Parathyroid adenoma (tissue), 2 donors: ENCODE measurements at regions not wholly inside any gene's neighbourhood (a gene's known extent, or its start where the extent isn't known, plus 50 kb on each side); places are given as distances from the start of the nearest gene placed in this dataset.

Experiments
- H2AFZ ChIP-seq: fragments of 300-600 bp; sonication (generic); one replicate; pipeline ENCODE4 v1.7.0; 2017; ENCODE audit warnings: antibody characterized with exemption, mild to moderate bottlenecking
- H3K27ac ChIP-seq: fragments of 300-600 bp; sonication (generic); one replicate; pipeline ENCODE4 v1.7.0; 2017
- H3K27me3 ChIP-seq: fragments of 300-600 bp; sonication (generic); one replicate; pipeline ENCODE4 v1.7.0; 2017; ENCODE audit warnings: low read length; ENCODE audit not compliant: control insufficient read depth, insufficient read depth
- H3K36me3 ChIP-seq: fragments of 300-600 bp; sonication (generic); one replicate; pipeline ENCODE4 v1.7.0; 2017; ENCODE audit warnings: low read length; ENCODE audit not compliant: control insufficient read depth, insufficient read depth
- H3K4me1 ChIP-seq: fragments of 300-600 bp; sonication (generic); one replicate; pipeline ENCODE4 v1.7.0; 2017; ENCODE audit warnings: control low read depth
- H3K4me2 ChIP-seq: fragments of 300-600 bp; sonication (generic); one replicate; pipeline ENCODE4 v1.7.0; 2017; ENCODE audit warnings: low read length
- H3K4me3 ChIP-seq: fragments of 300-600 bp; sonication (generic); one replicate; pipeline ENCODE4 v1.7.0; 2017; ENCODE audit warnings: low read depth, low read length
- H3K79me2 ChIP-seq: fragments of 300-600 bp; sonication (generic); one replicate; pipeline ENCODE4 v1.7.0; 2017; ENCODE audit warnings: control low read depth
- H3K9ac ChIP-seq: fragments of 300-600 bp; sonication (generic); one replicate; pipeline ENCODE4 v1.7.0; 2017; ENCODE audit warnings: mild to moderate bottlenecking
- H3K9me3 ChIP-seq: fragments of 300-600 bp; sonication (generic); one replicate; pipeline ENCODE4 v1.7.0; 2017; ENCODE audit warnings: low read length; ENCODE audit not compliant: control insufficient read depth
- TF ChIP-seq, protein P1 (sequence below): fragments of 300-600 bp; sonication (generic); IDR thresholded peaks from one replicate; pipeline ENCODE4 v1.7.0; 2017; ENCODE audit warnings: antibody characterized with exemption, mild to moderate bottlenecking
- donor health status: primary hyperparathyroidism.

DNA sequence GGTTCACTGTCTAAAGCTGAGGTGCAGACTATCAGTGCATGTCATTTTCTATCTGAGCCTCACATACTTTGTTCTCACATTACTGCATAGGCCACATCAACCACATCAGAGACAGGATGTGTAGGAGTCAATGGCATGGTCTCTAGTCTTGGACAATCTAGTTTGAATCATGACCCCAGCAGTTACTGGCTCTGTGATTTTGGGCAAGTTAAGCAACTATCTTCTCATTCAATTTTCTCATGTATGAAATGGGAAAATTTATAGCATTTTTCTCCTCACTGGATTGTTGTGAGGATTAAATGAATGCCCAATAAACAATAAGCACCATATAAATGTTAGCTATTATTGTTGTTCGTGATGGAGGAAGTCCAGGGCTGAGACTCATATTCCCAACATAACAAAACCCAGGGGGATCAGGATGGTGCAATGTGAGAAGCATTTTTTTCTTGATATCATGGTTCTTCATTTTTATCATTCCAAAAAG, 432.6 kb downstream of the LRIG3 start:
- H3K27ac ChIP-seq: no peak overlapping the region
- no peak overlapping the region for H3K9ac ChIP-seq
- no peaks in the 10 kb centered on the region for H3K79me2 ChIP-seq
- TF ChIP-seq, protein P1, sequence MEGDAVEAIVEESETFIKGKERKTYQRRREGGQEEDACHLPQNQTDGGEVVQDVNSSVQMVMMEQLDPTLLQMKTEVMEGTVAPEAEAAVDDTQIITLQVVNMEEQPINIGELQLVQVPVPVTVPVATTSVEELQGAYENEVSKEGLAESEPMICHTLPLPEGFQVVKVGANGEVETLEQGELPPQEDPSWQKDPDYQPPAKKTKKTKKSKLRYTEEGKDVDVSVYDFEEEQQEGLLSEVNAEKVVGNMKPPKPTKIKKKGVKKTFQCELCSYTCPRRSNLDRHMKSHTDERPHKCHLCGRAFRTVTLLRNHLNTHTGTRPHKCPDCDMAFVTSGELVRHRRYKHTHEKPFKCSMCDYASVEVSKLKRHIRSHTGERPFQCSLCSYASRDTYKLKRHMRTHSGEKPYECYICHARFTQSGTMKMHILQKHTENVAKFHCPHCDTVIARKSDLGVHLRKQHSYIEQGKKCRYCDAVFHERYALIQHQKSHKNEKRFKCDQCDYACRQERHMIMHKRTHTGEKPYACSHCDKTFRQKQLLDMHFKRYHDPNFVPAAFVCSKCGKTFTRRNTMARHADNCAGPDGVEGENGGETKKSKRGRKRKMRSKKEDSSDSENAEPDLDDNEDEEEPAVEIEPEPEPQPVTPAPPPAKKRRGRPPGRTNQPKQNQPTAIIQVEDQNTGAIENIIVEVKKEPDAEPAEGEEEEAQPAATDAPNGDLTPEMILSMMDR: no peak
- H3K36me3 ChIP-seq: no peaks in the 10 kb centered on the region
- no peaks in the 10 kb centered on the region for H3K9me3 ChIP-seq
- H2AFZ ChIP-seq: no peak overlapping the region
- H3K4me2 ChIP-seq: no peak overlapping the region
- H3K4me3 ChIP-seq: no peak overlapping the region
- H3K27me3 ChIP-seq: no peaks in the 10 kb centered on the region
- no peaks in the 10 kb centered on the region for H3K4me1 ChIP-seq

DNA sequence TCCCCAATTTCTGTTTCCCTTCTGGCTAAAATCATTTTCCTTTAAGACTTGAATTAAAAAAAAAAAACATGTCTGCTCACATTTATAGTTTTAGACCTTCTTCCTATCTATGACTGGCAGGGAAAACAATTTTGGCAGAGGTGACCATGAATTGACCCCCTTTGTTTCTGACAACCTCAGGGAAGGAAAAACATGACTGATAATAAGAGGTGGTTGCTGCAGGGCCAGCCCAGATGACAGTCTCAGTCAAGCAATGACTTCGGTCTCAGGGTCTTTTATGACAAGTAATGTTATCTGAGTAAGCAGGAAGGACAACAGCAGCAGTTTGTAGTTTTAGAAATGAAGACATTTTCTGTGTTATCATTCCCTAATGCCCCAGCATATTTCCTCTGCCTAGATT, 430.9 kb downstream of the LRIG3 start:
- Histone ChIP-seq H3K79me2 (no peaks in the 10 kb centered on the region), H3K4me3 (no peak overlapping the region), H3K4me1 (no peaks in the 10 kb centered on the region), H3K27ac (no peak overlapping the region), H3K4me2 (no peak overlapping the region), H3K9me3 (no peaks in the 10 kb centered on the region), H3K36me3 (no peaks in the 10 kb centered on the region), H3K27me3 (no peaks in the 10 kb centered on the region), H2AFZ (no peak overlapping the region), H3K9ac (no peak overlapping the region)
- TF ChIP-seq, protein P1: no peak

DNA sequence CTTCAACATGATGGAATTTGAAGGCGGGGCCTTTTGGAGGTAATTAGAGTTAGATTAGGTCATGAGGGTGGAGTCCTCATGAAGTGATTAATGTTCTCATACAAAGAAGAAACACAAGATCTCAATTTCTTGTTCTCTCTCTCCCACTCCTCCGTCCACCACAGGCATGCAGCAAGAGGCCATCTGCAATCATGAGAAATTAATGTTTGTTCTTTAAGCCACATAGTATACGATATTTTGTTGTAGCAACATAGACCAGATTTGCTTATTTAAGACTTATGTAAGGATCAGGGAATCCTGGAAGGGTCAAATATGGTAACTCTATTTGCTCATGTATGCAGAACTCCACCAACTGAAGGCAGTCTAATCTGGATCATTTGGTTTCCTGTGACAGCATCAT, 429.0 kb downstream of the LRIG3 start:
- Histone ChIP-seq H3K27ac (no peak overlapping the region), H3K4me1 (no peaks in the 10 kb centered on the region), H3K27me3 (no peaks in the 10 kb centered on the region), H3K4me2 (no peak overlapping the region), H3K9me3 (no peaks in the 10 kb centered on the region), H3K4me3 (no peak overlapping the region), H2AFZ (no peak overlapping the region), H3K9ac (no peak overlapping the region), H3K36me3 (no peaks in the 10 kb centered on the region), H3K79me2 (no peaks in the 10 kb centered on the region)
- TF ChIP-seq, protein P1: no peak

DNA sequence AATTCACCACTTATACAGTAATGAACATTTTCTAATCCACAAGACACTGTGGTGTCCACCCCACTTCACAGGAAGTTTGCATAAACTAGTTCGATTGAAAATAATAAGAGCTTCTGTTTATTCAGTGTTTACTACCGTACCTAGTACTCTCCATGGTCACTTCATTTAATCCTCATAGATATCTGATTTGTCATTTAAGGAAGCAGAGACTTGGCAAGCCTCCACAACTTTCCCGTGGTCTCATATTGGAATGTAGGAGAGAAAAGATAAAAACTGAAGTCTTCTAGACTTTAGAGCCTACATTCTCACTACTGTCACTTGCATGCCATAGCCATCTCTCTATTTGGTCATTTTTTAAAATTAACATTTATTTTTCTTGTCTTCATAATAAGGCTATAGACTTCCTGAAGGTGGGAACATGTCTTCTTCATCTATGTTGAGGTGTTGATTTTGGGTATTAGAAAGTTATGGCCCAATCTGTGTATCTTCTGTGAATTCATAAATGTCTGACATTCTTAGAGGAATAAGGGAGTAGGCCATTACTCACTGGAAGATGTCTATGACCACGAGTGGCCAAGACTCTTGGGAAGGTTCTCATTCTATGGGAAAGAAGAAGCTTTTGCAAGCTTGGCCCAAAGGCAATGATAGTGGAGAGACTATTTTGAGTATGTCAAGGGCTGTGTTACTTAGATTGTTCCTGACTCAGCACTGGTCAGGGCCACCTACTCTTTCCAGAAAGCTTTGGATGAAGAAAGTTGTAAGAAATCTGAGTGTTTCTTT, 423.7 kb downstream of the LRIG3 start:
- Histone ChIP-seq H3K9ac (no peak overlapping the region), H3K27me3 (no peaks in the 10 kb centered on the region), H3K9me3 (no peaks in the 10 kb centered on the region), H3K4me2 (no peak overlapping the region), H3K27ac (no peak overlapping the region), H3K4me1 (no peaks in the 10 kb centered on the region), H3K36me3 (no peaks in the 10 kb centered on the region), H3K4me3 (no peak overlapping the region), H2AFZ (no peak overlapping the region), H3K79me2 (no peaks in the 10 kb centered on the region)
- TF ChIP-seq, protein P1: no peak

DNA sequence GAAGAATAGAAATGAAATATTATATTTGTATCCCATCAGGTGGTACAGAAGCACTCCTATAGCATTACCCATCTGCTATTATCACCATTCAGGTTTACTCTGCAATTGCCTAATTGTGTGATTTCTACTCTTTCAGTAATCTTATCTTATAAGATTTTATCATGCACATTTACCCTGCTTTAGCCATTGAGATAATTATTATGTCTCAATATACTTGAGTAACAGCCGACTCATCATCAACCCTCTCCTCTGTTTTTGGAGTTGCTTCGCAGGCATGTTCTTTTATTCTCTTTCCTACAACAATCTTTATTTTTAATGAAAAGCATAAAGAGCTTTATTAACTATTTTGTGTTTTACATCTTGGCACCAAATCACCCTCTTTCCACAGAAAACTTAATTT, 419.9 kb downstream of the LRIG3 start:
- no peaks in the 10 kb centered on the region for H3K4me1 ChIP-seq
- H2AFZ ChIP-seq: no peak overlapping the region
- H3K36me3 ChIP-seq: no peaks in the 10 kb centered on the region
- H3K27ac ChIP-seq: no peak overlapping the region
- H3K27me3 ChIP-seq: no peaks in the 10 kb centered on the region
- no peaks in the 10 kb centered on the region for H3K9me3 ChIP-seq
- H3K9ac ChIP-seq: no peak overlapping the region
- H3K4me3 ChIP-seq: no peak overlapping the region
- no peaks in the 10 kb centered on the region for H3K79me2 ChIP-seq
- H3K4me2 ChIP-seq: no peak overlapping the region
- TF ChIP-seq, protein P1: no peak
